ENCODE measurements at regions not wholly inside any gene's neighbourhood (a gene's known extent, or its start where the extent isn't known, plus 50 kb on each side); places are given as distances from the start of the nearest gene placed in this dataset.

- TF ChIP-seq POLR2A (IDR thresholded peaks at IDR 0.05; ENCODE audit: low read length) (no peak), GATA1 (IDR thresholded peaks at IDR 0.05; ENCODE audit: low read depth, low read length) (no peak)
Measured at GRCh38 chr15:72911626-72912025, 128.1 kb upstream of the ADPGK start.

All from erythroblast (primary cell).